ENCODE measurements at regions not wholly inside any gene's neighbourhood (a gene's known extent, or its start where the extent isn't known, plus 50 kb on each side); places are given as distances from the start of the nearest gene placed in this dataset.

DNA sequence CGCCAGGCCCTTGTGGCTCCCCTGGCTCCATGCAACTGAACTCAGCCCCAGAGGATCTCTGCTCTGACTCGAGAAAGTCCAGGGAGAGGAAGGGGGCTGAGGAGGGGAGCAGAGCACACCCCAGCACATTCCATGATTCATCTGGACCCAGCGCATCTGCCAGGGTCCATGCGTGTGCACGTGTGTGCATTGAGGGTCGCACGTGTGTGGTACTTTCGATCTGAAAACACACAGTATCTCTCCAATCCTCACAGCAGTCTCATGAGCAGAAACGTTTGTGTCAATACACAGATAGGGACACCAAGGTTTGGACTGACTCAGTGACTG is 146.4 kb upstream of the ID2 start:
- peak overlapping the region in 1 of 3 experiments; percentile 91; a peak in 1 of 7 replicates for H3K27ac Mint-ChIP-seq
- H3K4me2 ChIP-seq (ENCODE audit: insufficient read depth, insufficient read length, low read length) = no peak overlapping the region

More for the DNA sequence above, 146.4 kb upstream of the ID2 start:
- Histone ChIP-seq H2AK5ac (ENCODE audit: insufficient read length, low read length) (no peak overlapping the region), H3K27me3 (ENCODE audit: insufficient read depth, low read length) (no peaks in the 10 kb centered on the region), H3K4ac (ENCODE audit: low read depth, low read length) (no peak overlapping the region), H3K14ac (ENCODE audit: insufficient read depth, low read length) (peak overlapping the region; percentile 60), H2BK15ac (ENCODE audit: low read depth, low read length) (no peak overlapping the region), H4K5ac (ENCODE audit: insufficient read length, low read depth, low read length) (no peak overlapping the region), H4K8ac (replicated peaks; ENCODE audit: insufficient read length, low read depth, low read length) (no peak overlapping the region), H2BK5ac (ENCODE audit: insufficient read length, low read length) (no peak overlapping the region), H4K91ac (ENCODE audit: insufficient read length, low read depth, low read length) (no peak overlapping the region), H3K9me3 (ENCODE audit: control insufficient read depth, low read depth, low read length) (no peaks in the 10 kb centered on the region), H3K79me2 (ENCODE audit: insufficient read depth, low read length) (no peaks in the 10 kb centered on the region), H3K4me1 (ENCODE audit: insufficient read depth, low read length) (no peaks in the 10 kb centered on the region), H3K23me2 (ENCODE audit: insufficient read length, low read depth, low read length, poor library complexity, severe bottlenecking) (no peaks in the 10 kb centered on the region), H3K9ac (ENCODE audit: extremely low read depth, insufficient read length, low read length) (no peak overlapping the region), H3K79me1 (ENCODE audit: insufficient read depth, low read depth, low read length, poor library complexity, severe bottlenecking) (no peaks in the 10 kb centered on the region), H4K20me1 (ENCODE audit: control insufficient read depth, insufficient read depth, insufficient read length) (no peaks in the 10 kb centered on the region), H3K23ac (ENCODE audit: insufficient read length, low read depth, low read length) (no peak overlapping the region), H3K27ac (ENCODE audit: insufficient read length, low read depth, low read length) (no peak overlapping the region), H2AFZ (ENCODE audit: low read length) (no peak overlapping the region), H3T11ph (ENCODE audit: low read length) (no peak overlapping the region), H2BK20ac (ENCODE audit: low read depth, low read length, poor library complexity, severe bottlenecking) (no peak overlapping the region), H2BK120ac (ENCODE audit: low read depth, low read length, poor library complexity, severe bottlenecking) (no peak overlapping the region), H3K18ac (ENCODE audit: insufficient read length, low read depth, low read length) (no peak overlapping the region), H3K56ac (ENCODE audit: insufficient read length, low read depth, low read length) (no peak overlapping the region), H2BK12ac (ENCODE audit: insufficient read length, low read depth, low read length) (no peak overlapping the region)
- Mint-ChIP-seq H3K4me3 (no peak overlapping the region), H3K9me3 (peaks cover 4 to 11% of the 10 kb centered on the region in 2 experiments), H3K4me1 (peaks cover 13 to 31% of the 10 kb centered on the region in 2 experiments), H3K27me3 (ENCODE audit: low read depth) (peaks cover 3% of the 10 kb centered on the region), H3K36me3 (ENCODE audit: insufficient read depth in 1 of 3, low read depth in 3 of 3) (peaks cover 0 to 12% (median 6%) of the 10 kb centered on the region in 3 experiments; a peak in 4 of 7 replicates)
- WGBS (ENCODE audit: extremely low coverage, insufficient read length, low lambda C conversion rate) = no CpG with 5 or more reads among the region's 9 CpGs
- TF ChIP-seq CTCF (conservative IDR thresholded peaks at IDR 0.05) = no peak
- DNase-seq = no peak

Data from H9 (cell line).